ENCODE measurements at regions not wholly inside any gene's neighbourhood (a gene's known extent, or its start where the extent isn't known, plus 50 kb on each side); places are given as distances from the start of the nearest gene placed in this dataset.

- Mint-ChIP-seq H3K27ac (no peak overlapping the region), H3K4me3 (no peak overlapping the region), H3K9me3 (no peaks in the 10 kb centered on the region), H3K4me1 (peaks cover 12 to 21% of the 10 kb centered on the region in 2 donors), H3K36me3 (no peaks in the 10 kb centered on the region), H3K27me3 (ENCODE audit: low read depth in 2 of 2) (no peaks in the 10 kb centered on the region)
- Histone ChIP-seq H3K4me3 (ENCODE audit: low read length) (no peak overlapping the region), H3K4me1 (ENCODE audit: control insufficient read depth, insufficient read depth, low read length) (peaks cover 19% of the 10 kb centered on the region), H3K27me3 (ENCODE audit: control insufficient read depth, insufficient read depth, low read length) (no peaks in the 10 kb centered on the region), H3K36me3 (ENCODE audit: control insufficient read depth, insufficient read depth, low read length) (no peaks in the 10 kb centered on the region), H3K9me3 (ENCODE audit: control insufficient read depth, insufficient read depth, low read length) (no peaks in the 10 kb centered on the region), H3K27ac (ENCODE audit: low read length) (no peak overlapping the region)
- ATAC-seq (no peak), DNase-seq (no peak)
- 97% methylated on average over 4 of the region's 6 CpGs for WGBS (ENCODE audit: insufficient coverage)
- no peak for TF ChIP-seq CTCF (IDR thresholded peaks at IDR 0.05)
- intact Hi-C loops (cut with micrococcal nuclease), result no loop called here
Observed at GRCh38 chr2:30356071-30356470, 91.0 kb upstream of the LCLAT1 start.

GRCh38 chr2:30356776-30357175, 90.3 kb upstream of the LCLAT1 start:
- ATAC-seq (no peak), DNase-seq (no peak)
- 89% methylated on average over 6 of the region's 6 CpGs for WGBS (ENCODE audit: insufficient coverage)
- Mint-ChIP-seq H3K36me3 (no peaks in the 10 kb centered on the region), H3K4me1 (peaks cover 19 to 28% of the 10 kb centered on the region in 2 donors), H3K4me3 (no peak overlapping the region), H3K9me3 (no peaks in the 10 kb centered on the region), H3K27ac (no peak overlapping the region), H3K27me3 (ENCODE audit: low read depth in 2 of 2) (no peaks in the 10 kb centered on the region)
- intact Hi-C loops (cut with micrococcal nuclease), result no loop called here
- H3K27ac ChIP-seq (ENCODE audit: low read length), result no peak overlapping the region
- no peaks in the 10 kb centered on the region for H3K9me3 ChIP-seq (ENCODE audit: control insufficient read depth, insufficient read depth, low read length)
- peaks cover 26% of the 10 kb centered on the region for H3K4me1 ChIP-seq (ENCODE audit: control insufficient read depth, insufficient read depth, low read length)
- H3K27me3 ChIP-seq (ENCODE audit: control insufficient read depth, insufficient read depth, low read length), result no peaks in the 10 kb centered on the region
- H3K4me3 ChIP-seq (ENCODE audit: low read length), result no peak overlapping the region
- no peak for TF ChIP-seq CTCF (IDR thresholded peaks at IDR 0.05)
- H3K36me3 ChIP-seq (ENCODE audit: control insufficient read depth, insufficient read depth, low read length), result no peaks in the 10 kb centered on the region

DNA sequence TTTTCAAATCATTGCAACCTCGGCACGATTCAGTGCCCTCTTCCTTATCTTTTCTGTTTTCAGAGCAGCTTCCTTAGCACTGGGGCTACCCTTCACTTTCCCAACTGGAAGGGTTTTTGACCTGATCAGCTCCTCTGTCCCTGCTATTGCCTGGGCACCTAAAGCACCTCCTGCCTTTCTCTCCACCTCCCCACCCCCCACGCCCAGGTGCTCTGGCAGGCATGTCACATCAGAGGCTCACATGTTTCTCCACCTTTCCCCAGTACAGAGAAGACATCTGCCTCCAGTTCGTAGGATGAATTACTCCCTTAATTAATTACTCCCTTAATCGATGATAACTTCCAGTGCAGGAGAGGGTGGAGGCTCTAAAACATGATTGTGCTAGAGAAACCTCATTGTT, 88.7 kb upstream of the LCLAT1 start:
- peaks cover 35% of the 10 kb centered on the region for H3K4me1 ChIP-seq (ENCODE audit: control insufficient read depth, insufficient read depth, low read length)
- Mint-ChIP-seq H3K27ac (no peak overlapping the region), H3K27me3 (ENCODE audit: low read depth in 2 of 2) (no peaks in the 10 kb centered on the region), H3K9me3 (no peaks in the 10 kb centered on the region), H3K4me1 (peaks cover 28 to 38% of the 10 kb centered on the region in 2 donors), H3K36me3 (no peaks in the 10 kb centered on the region), H3K4me3 (no peak overlapping the region)
- no peak for ATAC-seq
- WGBS (ENCODE audit: insufficient coverage), result 95% methylated on average over 4 of the region's 5 CpGs
- H3K9me3 ChIP-seq (ENCODE audit: control insufficient read depth, insufficient read depth, low read length), result no peaks in the 10 kb centered on the region
- H3K27me3 ChIP-seq (ENCODE audit: control insufficient read depth, insufficient read depth, low read length), result no peaks in the 10 kb centered on the region
- no peaks in the 10 kb centered on the region for H3K36me3 ChIP-seq (ENCODE audit: control insufficient read depth, insufficient read depth, low read length)
- H3K27ac ChIP-seq (ENCODE audit: low read length), result no peak overlapping the region
- DNase-seq, result no peak
- no peak overlapping the region for H3K4me3 ChIP-seq (ENCODE audit: low read length)
- intact Hi-C loops (cut with micrococcal nuclease), result no loop called here
- no peak for TF ChIP-seq CTCF (IDR thresholded peaks at IDR 0.05)

DNA sequence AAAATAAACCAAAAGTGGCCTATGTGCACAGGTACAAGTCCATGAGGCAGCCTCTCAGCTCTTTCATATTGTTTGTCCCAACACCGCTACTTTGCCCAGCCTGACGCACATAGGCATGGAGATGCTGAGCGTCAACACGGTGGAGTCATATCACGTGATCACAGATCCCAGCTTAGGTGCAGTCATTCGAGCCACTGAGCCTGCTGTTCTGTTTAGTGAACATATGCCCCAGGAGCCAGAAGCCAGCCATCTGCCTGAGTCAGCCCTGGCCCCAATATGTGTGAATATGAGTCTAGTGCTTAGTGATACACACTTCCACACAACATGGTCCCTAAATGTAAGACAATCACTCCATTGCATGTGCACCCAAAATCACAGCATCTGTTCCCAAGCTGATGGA, 88.2 kb upstream of the LCLAT1 start:
- no peak for TF ChIP-seq CTCF (IDR thresholded peaks at IDR 0.05)
- 94% methylated on average over 6 of the region's 6 CpGs for WGBS (ENCODE audit: insufficient coverage)
- no peak for DNase-seq
- H3K27ac ChIP-seq (ENCODE audit: low read length), result no peak overlapping the region
- Mint-ChIP-seq H3K4me3 (no peak overlapping the region), H3K4me1 (peaks cover 29 to 39% of the 10 kb centered on the region in 2 donors), H3K9me3 (no peaks in the 10 kb centered on the region), H3K36me3 (no peaks in the 10 kb centered on the region), H3K27me3 (ENCODE audit: low read depth in 2 of 2) (no peaks in the 10 kb centered on the region), H3K27ac (no peak overlapping the region)
- no peaks in the 10 kb centered on the region for H3K27me3 ChIP-seq (ENCODE audit: control insufficient read depth, insufficient read depth, low read length)
- no peaks in the 10 kb centered on the region for H3K9me3 ChIP-seq (ENCODE audit: control insufficient read depth, insufficient read depth, low read length)
- ATAC-seq, result no peak
- intact Hi-C loops (cut with micrococcal nuclease), result no loop called here
- H3K36me3 ChIP-seq (ENCODE audit: control insufficient read depth, insufficient read depth, low read length), result no peaks in the 10 kb centered on the region
- H3K4me1 ChIP-seq (ENCODE audit: control insufficient read depth, insufficient read depth, low read length), result peaks cover 35% of the 10 kb centered on the region
- H3K4me3 ChIP-seq (ENCODE audit: low read length), result no peak overlapping the region

All from natural killer cell (primary cell).